A549 (cell line): ENCODE measurements at regions not wholly inside any gene's neighbourhood (a gene's known extent, or its start where the extent isn't known, plus 50 kb on each side); places are given as distances from the start of the nearest gene placed in this dataset.

Source experiments
- ATAC-seq, 2 experiments: fragments of 200-7000 bp in 1 of 2; fragments of >200 bp in 1 of 2; cut with Nextera tagmentation in 1 of 2; cut with Tn5 transposase in 1 of 2; 3 replicates each; pipeline versions ENCODE4 v1.8.0 to v1.9.1; 2018 to 2020; ENCODE audit warnings: mild to moderate bottlenecking in 1 of 2, moderate library complexity in 1 of 2
- CTCF ChIA-PET: fragments of 300-600 bp; sonication (Branson Sonifier 250); formaldehyde crosslinking; extraction: SDS; loops from one replicate; lab custom pipeline; 2021; ENCODE audit warnings: antibody characterized with exemption, inconsistent platforms; lab: Yijun Ruan, JAX
- POLR2A ChIA-PET: fragments of 350-600 bp; formaldehyde crosslinking; extraction: SDS; loops from one replicate; lab custom pipeline; 2021; ENCODE audit warnings: antibody characterized with exemption, inconsistent platforms; lab: Yijun Ruan, JAX
- DNase-seq, 2 experiments: peaks; one replicate each; pipeline versions ENCODE4 v3.0.0 to v3.0.0-alpha.2; 2011 to 2016; ENCODE audit warnings: low read depth in 1 of 2, low spot score in 1 of 2
- FAIRE-seq: peaks from 2 replicates; lab custom pipeline; 2011; peaks lifted over from hg19 to GRCh38; lab: Jason Lieb, UNC
- H3K27ac ChIP-seq, 2 experiments: fragments of >200 bp; sonication (Bioruptor Twin); formaldehyde crosslinking; 3 replicates each; pipeline ENCODE4 v1.5.1; 2016 to 2017
- H3K4me1 ChIP-seq: fragments of >200 bp; sonication (Bioruptor Twin); formaldehyde crosslinking; 3 replicates; pipeline ENCODE4 v1.6.1; 2016
- H3K4me2 ChIP-seq: fragments of >200 bp; sonication (Bioruptor Twin); formaldehyde crosslinking; 3 replicates; pipeline ENCODE4 v1.6.1; 2016
- H3K4me3 ChIP-seq: fragments of >200 bp; sonication (Bioruptor Twin); formaldehyde crosslinking; 3 replicates; pipeline ENCODE4 v1.5.1; 2016
- H3K9me3 ChIP-seq: fragments of >200 bp; sonication (Bioruptor Twin); formaldehyde crosslinking; 3 replicates; pipeline ENCODE4 v1.6.1; 2016
- CBX8 ChIP-seq: fragments of 200-600 bp; sonication (generic); IDR thresholded peaks from 2 replicates; pipeline ENCODE4 v1.6.1; 2016
- CHD2 ChIP-seq: fragments of 150-350 bp; IDR thresholded peaks from 2 replicates; pipeline ENCODE4 v1.6.1; 2014; ENCODE audit warnings: low read length; ENCODE audit not compliant: partially characterized antibody
- CHD4 ChIP-seq: fragments of 200-600 bp; sonication (generic); IDR thresholded peaks from 2 replicates; pipeline ENCODE4 v1.6.1; 2016; ENCODE audit warnings: antibody characterized with exemption, mild to moderate bottlenecking, borderline replicate concordance
- EHF ChIP-seq: fragments of 250-450 bp; sonication (Bioruptor Pico); IDR thresholded peaks from 2 replicates; pipeline ENCODE4 v1.5.0; 2020; ENCODE audit warnings: mild to moderate bottlenecking
- EP300 ChIP-seq, 2 experiments: fragments of >200 bp; sonication (Bioruptor Twin); formaldehyde crosslinking; IDR thresholded peaks; 2 replicates in 1 of 2; 3 replicates in 1 of 2; pipeline ENCODE4 v1.6.1; 2016 to 2017
- ESRRA ChIP-seq: fragments of 150-350 bp; IDR thresholded peaks from 2 replicates; pipeline ENCODE4 v1.6.1; 2014; ENCODE audit warnings: mild to moderate bottlenecking, low read length, borderline replicate concordance
- FOSB ChIP-seq: fragments of 250-450 bp; sonication (Bioruptor Pico); IDR thresholded peaks from 2 replicates; pipeline ENCODE4 v1.5.0; 2020; ENCODE audit warnings: mild to moderate bottlenecking, moderate library complexity
- HEYL ChIP-seq: fragments of 250-450 bp; sonication (Bioruptor Pico); IDR thresholded peaks from 2 replicates; pipeline ENCODE4 v1.8.0; 2021; ENCODE audit warnings: mild to moderate bottlenecking, moderate library complexity
- HOXB13 ChIP-seq: fragments of 250-450 bp; sonication (Bioruptor Pico); IDR thresholded peaks from 2 replicates; pipeline ENCODE4 v1.5.0; 2020; ENCODE audit warnings: low read depth, mild to moderate bottlenecking, moderate library complexity
- HOXB5 ChIP-seq: fragments of 250-450 bp; sonication (Bioruptor Pico); IDR thresholded peaks from 2 replicates; pipeline ENCODE4 v1.5.0; 2020; ENCODE audit warnings: mild to moderate bottlenecking, moderate library complexity
- KDM5A ChIP-seq: fragments of 200-600 bp; sonication (generic); IDR thresholded peaks from 2 replicates; pipeline ENCODE4 v1.6.1; 2016; ENCODE audit warnings: antibody characterized with exemption, mild to moderate bottlenecking
- MAZ ChIP-seq: fragments of 150-350 bp; IDR thresholded peaks from 2 replicates; pipeline ENCODE4 v1.6.1; 2014; ENCODE audit warnings: antibody characterized with exemption, low read depth, low read length, borderline replicate concordance
- NPAS2 ChIP-seq: fragments of 250-450 bp; sonication (Bioruptor Pico); IDR thresholded peaks from 2 replicates; pipeline ENCODE4 v1.8.0; 2022; ENCODE audit warnings: mild to moderate bottlenecking, moderate library complexity, borderline replicate concordance
- NR3C1 ChIP-seq: fragments of >200 bp; sonication (Bioruptor Twin); formaldehyde crosslinking; IDR thresholded peaks from 3 replicates; pipeline ENCODE4 v1.6.1; 2017
- POLR2A ChIP-seq: IDR thresholded peaks from 2 replicates; pipeline ENCODE4 v1.6.1; 2012; ENCODE audit warnings: mild to moderate bottlenecking, low read length
- RCOR1 ChIP-seq: fragments of 150-350 bp; IDR thresholded peaks from 2 replicates; pipeline ENCODE4 v1.6.1; 2014; ENCODE audit warnings: antibody characterized with exemption, low read length, low read depth
- SMC3 ChIP-seq: fragments of >200 bp; sonication (Bioruptor Twin); formaldehyde crosslinking; IDR thresholded peaks from 3 replicates; pipeline ENCODE4 v1.6.1; 2018; ENCODE audit warnings: inconsistent platforms
- TP53 ChIP-seq: fragments of 250-450 bp; sonication (Bioruptor Pico); IDR thresholded peaks from 2 replicates; pipeline ENCODE4 v1.5.0; 2021; ENCODE audit warnings: mild to moderate bottlenecking, moderate library complexity
- ZFP36 ChIP-seq: fragments of 450-650 bp; IDR thresholded peaks from 2 replicates; pipeline ENCODE4 v1.6.1; 2014; ENCODE audit warnings: borderline replicate concordance; ENCODE audit not compliant: partially characterized antibody
- WGBS: methylation state at CpG from one replicate; pipeline ENCODE4 v1.1.6; 2017; ENCODE audit errors: missing lambda C conversion rate; 5-methylcytosine and 5-hydroxymethylcytosine counted together
- TF ChIP-seq, protein P1 (sequence below): IDR thresholded peaks from 2 replicates; pipeline ENCODE4 v1.6.1; 2012; ENCODE audit warnings: low read depth, borderline replicate concordance
- TF ChIP-seq, protein P2 (sequence below): fragments of 200-600 bp; sonication (generic); IDR thresholded peaks from 2 replicates; pipeline ENCODE4 v1.6.1; 2016; ENCODE audit warnings: antibody characterized with exemption, mild to moderate bottlenecking, moderate library complexity
- TF ChIP-seq, protein P3 (sequence below): fragments of 450-650 bp; IDR thresholded peaks from 2 replicates; pipeline ENCODE4 v1.6.1; 2014; ENCODE audit warnings: antibody characterized with exemption

DNA sequence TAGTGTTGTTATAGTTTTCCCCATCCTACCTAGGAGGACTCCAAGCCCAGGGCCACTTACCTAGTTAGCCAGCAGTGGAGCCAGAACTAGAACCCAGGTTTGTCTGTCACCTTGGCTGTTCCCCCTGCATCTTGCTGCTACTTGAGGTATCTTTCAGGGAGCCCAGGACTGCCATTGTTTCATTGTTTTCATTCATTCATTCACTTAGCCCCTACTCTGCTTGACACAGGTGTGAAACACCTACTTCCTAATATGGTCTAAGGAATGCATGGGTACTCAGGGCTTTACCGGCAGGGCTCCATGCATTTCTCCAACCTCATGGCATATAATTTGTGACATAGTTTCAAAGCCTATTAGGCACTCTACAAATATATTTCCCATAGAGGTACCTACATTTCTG, 266.6 kb upstream of the TPM1 start (continued):
- TF ChIP-seq, protein P1, sequence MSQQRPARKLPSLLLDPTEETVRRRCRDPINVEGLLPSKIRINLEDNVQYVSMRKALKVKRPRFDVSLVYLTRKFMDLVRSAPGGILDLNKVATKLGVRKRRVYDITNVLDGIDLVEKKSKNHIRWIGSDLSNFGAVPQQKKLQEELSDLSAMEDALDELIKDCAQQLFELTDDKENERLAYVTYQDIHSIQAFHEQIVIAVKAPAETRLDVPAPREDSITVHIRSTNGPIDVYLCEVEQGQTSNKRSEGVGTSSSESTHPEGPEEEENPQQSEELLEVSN: no peak
- TF ChIP-seq NPAS2: no peak
- no peak for TF ChIP-seq HOXB13 (CRISPR knock-in tag)

GRCh38 chr15:62777671-62778070, 264.9 kb upstream of the TPM1 start:
- Histone ChIP-seq H3K4me3 (no peak overlapping the region), H3K4me2 (no peak overlapping the region), H3K27ac (no peak overlapping the region), H3K4me1 (peaks cover 18% of the 10 kb centered on the region)
- POLR2A ChIA-PET: no interaction called here
- ATAC-seq: no peak
- DNase-seq: no peak
- TF ChIP-seq HOXB13 (CRISPR knock-in tag): no peak
- TF ChIP-seq, protein P2, sequence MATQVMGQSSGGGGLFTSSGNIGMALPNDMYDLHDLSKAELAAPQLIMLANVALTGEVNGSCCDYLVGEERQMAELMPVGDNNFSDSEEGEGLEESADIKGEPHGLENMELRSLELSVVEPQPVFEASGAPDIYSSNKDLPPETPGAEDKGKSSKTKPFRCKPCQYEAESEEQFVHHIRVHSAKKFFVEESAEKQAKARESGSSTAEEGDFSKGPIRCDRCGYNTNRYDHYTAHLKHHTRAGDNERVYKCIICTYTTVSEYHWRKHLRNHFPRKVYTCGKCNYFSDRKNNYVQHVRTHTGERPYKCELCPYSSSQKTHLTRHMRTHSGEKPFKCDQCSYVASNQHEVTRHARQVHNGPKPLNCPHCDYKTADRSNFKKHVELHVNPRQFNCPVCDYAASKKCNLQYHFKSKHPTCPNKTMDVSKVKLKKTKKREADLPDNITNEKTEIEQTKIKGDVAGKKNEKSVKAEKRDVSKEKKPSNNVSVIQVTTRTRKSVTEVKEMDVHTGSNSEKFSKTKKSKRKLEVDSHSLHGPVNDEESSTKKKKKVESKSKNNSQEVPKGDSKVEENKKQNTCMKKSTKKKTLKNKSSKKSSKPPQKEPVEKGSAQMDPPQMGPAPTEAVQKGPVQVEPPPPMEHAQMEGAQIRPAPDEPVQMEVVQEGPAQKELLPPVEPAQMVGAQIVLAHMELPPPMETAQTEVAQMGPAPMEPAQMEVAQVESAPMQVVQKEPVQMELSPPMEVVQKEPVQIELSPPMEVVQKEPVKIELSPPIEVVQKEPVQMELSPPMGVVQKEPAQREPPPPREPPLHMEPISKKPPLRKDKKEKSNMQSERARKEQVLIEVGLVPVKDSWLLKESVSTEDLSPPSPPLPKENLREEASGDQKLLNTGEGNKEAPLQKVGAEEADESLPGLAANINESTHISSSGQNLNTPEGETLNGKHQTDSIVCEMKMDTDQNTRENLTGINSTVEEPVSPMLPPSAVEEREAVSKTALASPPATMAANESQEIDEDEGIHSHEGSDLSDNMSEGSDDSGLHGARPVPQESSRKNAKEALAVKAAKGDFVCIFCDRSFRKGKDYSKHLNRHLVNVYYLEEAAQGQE: no peak
- no peak for TF ChIP-seq POLR2A
- no peak for TF ChIP-seq EP300 (IDR thresholded peaks at IDR 0.05)
- no peak for TF ChIP-seq MAZ
- no peak for TF ChIP-seq FOSB
- TF ChIP-seq ZFP36: no peak
- no peak for TF ChIP-seq ESRRA
- TF ChIP-seq HOXB5 (CRISPR knock-in tag): no peak
- no peak for TF ChIP-seq HEYL (CRISPR knock-in tag)
- no peak for TF ChIP-seq SMC3
- TF ChIP-seq EHF (CRISPR knock-in tag): no peak
- no peak for TF ChIP-seq KDM5A
- TF ChIP-seq CHD2: no peak
- TF ChIP-seq TP53 (CRISPR knock-in tag): no peak
- no peak for TF ChIP-seq RCOR1
- TF ChIP-seq NR3C1: no peak
- no peak for TF ChIP-seq CBX8
- TF ChIP-seq, protein P3, sequence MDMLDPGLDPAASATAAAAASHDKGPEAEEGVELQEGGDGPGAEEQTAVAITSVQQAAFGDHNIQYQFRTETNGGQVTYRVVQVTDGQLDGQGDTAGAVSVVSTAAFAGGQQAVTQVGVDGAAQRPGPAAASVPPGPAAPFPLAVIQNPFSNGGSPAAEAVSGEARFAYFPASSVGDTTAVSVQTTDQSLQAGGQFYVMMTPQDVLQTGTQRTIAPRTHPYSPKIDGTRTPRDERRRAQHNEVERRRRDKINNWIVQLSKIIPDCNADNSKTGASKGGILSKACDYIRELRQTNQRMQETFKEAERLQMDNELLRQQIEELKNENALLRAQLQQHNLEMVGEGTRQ: no peak
- TF ChIP-seq, all 56 proteins: peak for 0
- CTCF ChIA-PET: interaction anchor here (1.1 to 3.0 kb wide), 2 partner anchors 258 to 270 kb away, joined by 3 to 24 read pairs; no protein-coding TSS in a partner anchor
- FAIRE-seq: no peak
- 89% methylated on average over 2 of the region's 2 CpGs for WGBS
- H3K9me3 ChIP-seq: no peaks in the 10 kb centered on the region

DNA sequence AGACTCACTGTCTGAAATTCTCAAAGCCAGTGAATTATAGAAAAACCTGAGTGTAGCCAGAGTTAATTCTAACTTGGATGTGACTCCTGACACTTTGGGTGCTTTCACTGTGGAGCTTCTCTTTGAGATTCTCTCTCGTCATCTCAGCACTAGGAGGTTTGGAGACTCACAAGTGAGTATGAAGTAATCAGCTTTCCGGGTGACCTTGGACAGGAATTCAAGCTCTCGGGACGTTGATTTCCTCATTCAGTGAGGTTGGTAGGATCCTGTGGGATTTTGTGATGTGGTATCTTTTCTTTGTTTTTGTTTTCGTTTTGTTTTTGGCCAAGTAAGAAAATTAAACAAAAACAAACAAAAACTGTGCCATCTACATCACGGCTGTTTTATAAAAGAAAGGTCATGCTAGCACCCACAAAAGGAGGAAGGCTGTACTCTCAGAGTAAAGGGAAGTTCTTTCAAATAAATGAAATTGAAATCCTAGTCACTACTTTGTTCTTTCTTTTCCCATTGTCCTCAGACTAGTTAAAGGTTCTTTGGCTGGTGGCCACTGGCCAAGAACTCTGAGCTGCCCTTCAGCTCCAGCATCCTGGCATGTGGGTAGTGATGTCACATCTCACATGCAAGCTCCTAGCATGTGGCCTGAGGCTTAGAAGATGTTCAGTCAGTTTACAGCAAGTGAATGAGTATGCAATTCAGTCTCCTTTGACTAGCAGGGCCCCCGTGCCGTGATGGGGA, 263.3 kb upstream of the TPM1 start:
- Histone ChIP-seq H3K9me3 (no peaks in the 10 kb centered on the region), H3K4me3 (no peak overlapping the region), H3K4me2 (no peak overlapping the region)
- CTCF ChIA-PET: interaction anchor here (0.5 to 3.0 kb wide), 12 partner anchors 13 to 336 kb away, joined by 3 to 24 read pairs (median 4); partner anchors contain the start of gene TPM1
- WGBS: 91% methylated on average over 8 of the region's 8 CpGs
- TF ChIP-seq CHD4 (no peak), CHD2 (no peak)
- TF ChIP-seq, all 56 proteins: peak for 0
- FAIRE-seq: no peak
- DNase-seq: peak in 1 of 2 experiments; percentile 19
- ATAC-seq: no peak
- H3K27ac ChIP-seq: peak overlapping the region in 1 of 2 experiments; percentile 20; a peak in 1 of 6 replicates
- H3K4me1 ChIP-seq: peaks cover 32% of the 10 kb centered on the region
- POLR2A ChIA-PET: no interaction called here
